ENCODE measurements at regions not wholly inside any gene's neighbourhood (a gene's known extent, or its start where the extent isn't known, plus 50 kb on each side); places are given as distances from the start of the nearest gene placed in this dataset.

DNA sequence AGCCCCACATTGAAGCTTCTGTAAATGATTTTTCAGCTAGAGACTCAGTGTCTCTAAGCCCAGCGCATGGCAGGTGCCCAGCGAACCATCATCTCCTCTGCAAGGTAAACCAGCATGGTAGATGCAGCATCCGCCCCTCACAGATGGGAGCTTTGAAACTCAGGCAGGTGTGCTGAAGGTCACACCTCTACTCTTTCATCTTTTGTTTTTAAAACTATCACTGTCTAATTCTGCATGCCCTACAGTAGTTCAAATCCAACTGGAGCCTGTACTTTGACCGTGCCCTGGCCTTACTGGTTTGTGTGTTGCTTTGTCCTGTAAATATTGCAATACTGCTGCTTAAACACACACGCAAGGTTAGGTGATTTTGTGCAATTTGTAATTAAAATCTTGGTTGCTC lies 831.1 kb downstream of the GALR1 start:
- peaks cover 4% of the 10 kb centered on the region for H3K27me3 Mint-ChIP-seq
- no peaks in the 10 kb centered on the region for H3K4me1 Mint-ChIP-seq
- no peak overlapping the region for H3K4me3 Mint-ChIP-seq
- no peaks in the 10 kb centered on the region for H3K9me3 Mint-ChIP-seq (ENCODE audit: low read depth)
- H3K36me3 Mint-ChIP-seq (ENCODE audit: low read depth): no peaks in the 10 kb centered on the region
- intact Hi-C loops (cut with DNase I, micrococcal nuclease): no loop called here
- DNase-seq: no peak
- no peak for ATAC-seq
- ChIA-PET CTCF (no interaction called here), POLR2A (no interaction called here)
- no peak overlapping the region for H3K27ac Mint-ChIP-seq

DNA sequence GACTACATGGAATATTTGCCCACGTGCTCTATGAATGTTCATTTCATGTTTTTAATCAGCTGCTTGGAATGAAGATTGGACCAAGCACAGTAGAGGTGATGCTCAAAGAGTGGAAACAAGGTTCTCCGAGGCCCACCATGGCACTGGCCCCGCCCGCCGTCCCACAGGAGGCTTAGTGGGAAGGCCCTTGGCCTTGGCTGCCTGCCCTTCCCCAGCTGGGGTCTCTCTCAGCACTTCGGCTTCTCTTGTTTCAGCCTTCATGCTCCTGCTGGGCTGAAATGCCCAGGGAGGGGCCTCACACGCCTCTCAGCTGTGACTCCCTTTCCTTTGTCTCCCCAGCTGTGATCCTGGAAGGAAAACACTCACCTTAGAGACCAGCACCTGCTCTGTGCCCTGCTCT lies 833.2 kb downstream of the GALR1 start:
- ATAC-seq: no peak

DNA sequence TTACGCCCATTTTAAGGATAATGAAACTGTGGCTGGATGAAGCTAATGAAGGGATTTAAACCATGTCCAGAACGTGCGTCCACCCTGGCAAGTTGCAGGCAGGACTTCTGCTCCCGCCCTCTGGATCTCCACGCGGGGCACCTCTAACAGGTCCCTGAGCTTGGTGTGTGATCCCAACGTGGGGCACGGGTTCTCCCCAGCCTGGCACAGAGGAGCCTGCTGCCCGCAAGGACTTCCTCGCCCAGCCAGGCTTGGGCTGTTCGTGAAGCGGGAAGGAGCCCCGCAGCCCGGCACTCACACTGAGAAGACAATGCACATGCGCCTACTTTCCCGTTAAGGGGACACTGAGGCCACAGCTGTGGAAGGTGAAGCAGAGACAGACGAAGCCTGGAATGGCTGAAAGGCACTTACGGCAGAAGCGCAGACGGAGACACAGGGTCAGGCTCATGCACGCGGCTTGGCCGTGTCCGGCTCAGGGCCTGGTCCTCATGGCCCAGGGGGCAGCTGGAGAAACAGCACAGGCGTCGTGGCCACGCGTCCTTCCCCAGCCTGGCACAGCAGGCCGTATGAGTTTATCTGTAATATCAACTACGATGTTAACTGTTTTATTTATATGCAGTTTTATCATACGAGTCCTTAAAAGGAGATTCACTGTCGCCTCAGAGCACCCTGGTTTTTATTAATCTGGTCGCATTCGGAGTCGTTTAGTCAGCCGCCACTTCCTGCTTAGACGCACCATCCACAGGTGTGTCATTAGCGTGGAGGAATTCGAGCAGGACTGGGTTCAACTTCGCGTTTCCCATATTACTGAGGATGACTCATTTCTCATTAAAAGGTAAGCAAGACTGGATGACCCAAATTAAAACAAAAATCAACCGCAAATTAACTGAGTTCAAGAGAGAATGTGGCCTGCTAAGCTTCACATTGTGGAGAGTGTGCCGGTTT lies 835.9 kb downstream of the GALR1 start:
- ATAC-seq (no peak), DNase-seq (no peak)
- Mint-ChIP-seq H3K27ac (no peak overlapping the region), H3K4me1 (no peaks in the 10 kb centered on the region), H3K9me3 (ENCODE audit: low read depth) (no peaks in the 10 kb centered on the region), H3K36me3 (ENCODE audit: low read depth) (no peaks in the 10 kb centered on the region), H3K4me3 (no peak overlapping the region), H3K27me3 (peaks cover 3% of the 10 kb centered on the region)
- ChIA-PET POLR2A (no interaction called here), CTCF (no interaction called here)
- intact Hi-C loops (cut with DNase I, micrococcal nuclease): no loop called here

More for the DNA sequence above, 833.2 kb downstream of the GALR1 start:
- H3K4me1 Mint-ChIP-seq: no peaks in the 10 kb centered on the region
- H3K27me3 Mint-ChIP-seq: peaks cover 5% of the 10 kb centered on the region
- ChIA-PET POLR2A (no interaction called here), CTCF (no interaction called here)
- DNase-seq: no peak
- intact Hi-C loops (cut with DNase I, micrococcal nuclease): no loop called here
- no peak overlapping the region for H3K27ac Mint-ChIP-seq
- H3K36me3 Mint-ChIP-seq (ENCODE audit: low read depth): no peaks in the 10 kb centered on the region
- no peaks in the 10 kb centered on the region for H3K9me3 Mint-ChIP-seq (ENCODE audit: low read depth)
- H3K4me3 Mint-ChIP-seq: no peak overlapping the region

DNA sequence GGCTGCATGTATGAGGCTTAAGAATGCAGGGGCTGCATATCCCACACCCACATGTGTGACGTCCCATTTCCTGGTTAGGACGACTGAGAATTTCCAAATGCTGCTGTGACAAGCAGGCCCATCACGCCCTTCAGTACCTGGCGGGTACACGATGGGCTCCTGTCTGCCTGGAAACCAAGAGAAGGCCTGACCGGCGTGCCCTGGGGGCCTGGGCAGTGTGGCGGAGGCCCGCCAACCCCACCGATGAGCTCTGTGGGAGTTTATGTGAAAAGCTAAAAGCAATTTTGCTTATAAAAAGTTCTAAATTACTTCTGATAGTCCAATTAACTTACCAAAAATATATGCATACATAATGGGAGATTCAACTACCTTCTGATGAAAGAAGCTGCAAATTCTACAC lies 837.3 kb downstream of the GALR1 start:
- intact Hi-C loops (cut with DNase I, micrococcal nuclease): no loop called here
- CTCF ChIA-PET: no interaction called here
- POLR2A ChIA-PET: no interaction called here
- Mint-ChIP-seq H3K27ac (no peak overlapping the region), H3K4me3 (no peak overlapping the region), H3K4me1 (no peaks in the 10 kb centered on the region), H3K27me3 (peaks cover 3% of the 10 kb centered on the region), H3K36me3 (ENCODE audit: low read depth) (no peaks in the 10 kb centered on the region), H3K9me3 (ENCODE audit: low read depth) (no peaks in the 10 kb centered on the region)
- DNase-seq: no peak
- ATAC-seq: no peak

DNA sequence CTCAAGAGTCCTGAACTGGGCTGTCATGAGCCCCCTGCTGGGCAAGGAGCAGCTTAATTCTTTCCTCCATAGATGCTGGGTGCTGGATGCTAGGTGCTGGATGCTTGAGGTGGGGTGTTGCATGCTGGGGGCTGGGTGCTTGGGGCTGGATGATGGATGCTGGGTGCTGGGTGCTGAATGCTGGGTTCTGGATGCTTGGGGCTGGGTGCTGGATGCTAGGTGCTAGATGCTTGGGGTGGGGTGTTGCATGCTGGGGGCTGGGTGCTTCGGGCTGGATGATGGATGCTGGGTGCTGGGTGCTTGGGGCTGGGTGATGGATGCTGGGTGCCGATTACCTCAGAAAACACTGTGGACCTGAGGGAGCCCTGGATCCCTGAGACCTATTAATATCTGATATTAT lies 837.7 kb downstream of the GALR1 start:
- no peak for DNase-seq
- Mint-ChIP-seq H3K9me3 (ENCODE audit: low read depth) (no peaks in the 10 kb centered on the region), H3K27me3 (peaks cover 3% of the 10 kb centered on the region), H3K4me1 (no peaks in the 10 kb centered on the region), H3K27ac (no peak overlapping the region), H3K36me3 (ENCODE audit: low read depth) (no peaks in the 10 kb centered on the region), H3K4me3 (no peak overlapping the region)
- intact Hi-C loops (cut with DNase I, micrococcal nuclease): no loop called here
- ATAC-seq: no peak
- CTCF ChIA-PET: no interaction called here
- POLR2A ChIA-PET: no interaction called here

DNA sequence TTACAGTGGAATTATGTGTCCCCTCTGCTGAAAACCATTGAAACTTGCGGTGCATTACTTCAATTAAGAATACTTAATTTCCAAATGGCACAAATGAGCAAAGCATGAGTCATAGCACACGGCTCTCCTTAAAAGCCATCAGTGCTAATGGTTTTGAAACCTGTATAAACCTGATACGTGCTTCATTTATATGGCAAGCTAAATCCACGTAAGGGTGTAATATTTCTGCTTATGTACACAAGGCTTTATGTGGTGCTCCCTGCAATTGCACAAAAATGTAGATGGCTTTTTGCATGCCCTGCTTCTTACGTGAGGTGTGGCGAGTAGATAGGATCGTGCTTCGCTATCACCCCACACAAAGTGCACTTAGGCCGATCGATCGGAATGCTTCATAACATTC lies 840.9 kb downstream of the GALR1 start:
- Mint-ChIP-seq H3K36me3 (ENCODE audit: low read depth) (no peaks in the 10 kb centered on the region), H3K9me3 (ENCODE audit: low read depth) (no peaks in the 10 kb centered on the region), H3K4me3 (no peak overlapping the region), H3K4me1 (no peaks in the 10 kb centered on the region), H3K27me3 (peaks cover 3% of the 10 kb centered on the region), H3K27ac (no peak overlapping the region)
- ChIA-PET POLR2A (no interaction called here), CTCF (no interaction called here)
- ATAC-seq (no peak), DNase-seq (no peak)
- intact Hi-C loops (cut with DNase I, micrococcal nuclease): no loop called here

DNA sequence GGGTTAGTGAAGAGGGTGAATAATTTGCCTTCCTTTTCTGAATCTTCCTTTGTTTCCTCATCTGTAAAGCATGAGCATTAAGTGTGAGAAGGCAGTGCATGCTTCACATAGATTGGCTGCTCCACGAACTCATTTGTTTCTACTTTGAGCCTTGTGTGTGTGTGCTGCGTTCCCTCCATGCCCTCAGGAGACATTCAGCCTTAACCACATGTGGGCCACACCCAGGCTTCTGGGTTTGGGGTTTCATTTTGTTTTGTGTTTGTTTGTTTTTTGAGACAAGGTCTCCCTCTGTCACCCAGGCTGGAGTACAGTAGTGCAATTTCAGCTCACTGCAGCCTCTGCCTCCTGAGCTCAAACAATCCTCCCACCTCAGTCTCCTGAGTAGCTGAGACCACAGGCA lies 843.3 kb downstream of the GALR1 start:
- no peaks in the 10 kb centered on the region for H3K4me1 Mint-ChIP-seq
- no peaks in the 10 kb centered on the region for H3K36me3 Mint-ChIP-seq (ENCODE audit: low read depth)
- no peak overlapping the region for H3K27ac Mint-ChIP-seq
- intact Hi-C loops (cut with DNase I, micrococcal nuclease): no loop called here
- no peak for ATAC-seq
- ChIA-PET POLR2A (no interaction called here), CTCF (no interaction called here)
- peaks cover 2% of the 10 kb centered on the region for H3K27me3 Mint-ChIP-seq
- H3K9me3 Mint-ChIP-seq (ENCODE audit: low read depth): no peaks in the 10 kb centered on the region
- H3K4me3 Mint-ChIP-seq: no peak overlapping the region
- no peak for DNase-seq

DNA sequence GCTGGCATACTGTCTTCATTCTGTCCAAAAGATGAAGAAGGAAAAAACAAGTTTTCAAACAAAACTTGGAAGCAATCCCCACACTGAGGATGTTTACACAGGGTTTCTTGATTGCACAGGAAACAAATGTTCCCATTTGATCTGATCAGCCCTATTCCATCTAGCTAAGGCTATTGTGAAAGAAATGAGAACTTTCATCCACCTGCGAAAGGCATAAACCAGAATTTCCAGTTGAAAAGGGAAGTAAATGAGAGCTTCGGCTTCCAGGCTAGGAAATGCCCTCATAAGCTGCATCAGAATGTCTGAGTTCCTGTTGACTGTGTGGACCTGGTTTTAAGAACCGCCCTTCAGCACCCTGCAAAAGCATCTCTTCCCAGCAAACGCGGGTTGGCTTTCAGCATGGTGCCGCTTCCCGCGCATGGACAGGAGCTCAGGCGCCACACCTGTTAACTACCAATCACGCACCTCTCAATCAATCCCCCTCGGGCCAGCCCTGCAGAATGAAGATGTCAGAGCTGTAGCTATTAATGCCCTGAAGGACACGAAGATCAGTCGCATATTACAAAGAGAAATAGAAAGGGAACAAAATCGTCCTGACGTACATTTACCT lies 850.4 kb downstream of the GALR1 start:
- DNase-seq (no peak), ATAC-seq (no peak)
- Mint-ChIP-seq H3K4me3 (no peak overlapping the region), H3K36me3 (ENCODE audit: low read depth) (no peaks in the 10 kb centered on the region), H3K9me3 (ENCODE audit: low read depth) (no peaks in the 10 kb centered on the region), H3K4me1 (no peaks in the 10 kb centered on the region), H3K27me3 (peaks cover 2% of the 10 kb centered on the region), H3K27ac (no peak overlapping the region)
- ChIA-PET POLR2A (no interaction called here), CTCF (no interaction called here)
- intact Hi-C loops (cut with DNase I, micrococcal nuclease): no loop called here

DNA sequence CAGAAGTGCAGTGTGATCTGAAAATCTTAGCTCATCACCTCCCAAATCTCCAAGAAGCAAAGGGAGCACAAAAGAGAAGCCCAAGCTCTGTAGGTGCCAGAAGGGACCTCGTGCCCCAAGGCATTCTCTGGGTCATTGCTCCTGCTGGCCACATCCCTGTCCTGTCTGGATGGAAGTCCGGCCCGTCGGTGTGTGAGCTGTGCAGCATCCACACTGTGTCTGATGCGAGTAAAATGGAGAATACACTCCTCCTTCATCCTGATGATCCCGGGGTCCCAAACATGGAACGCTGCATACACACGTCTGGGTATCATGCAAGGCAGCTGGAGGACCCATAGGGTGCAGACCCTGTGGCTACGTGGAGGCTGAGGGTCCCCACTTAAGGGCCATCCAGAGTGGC lies 851.4 kb downstream of the GALR1 start:
- no peak for ATAC-seq
- intact Hi-C loops (cut with DNase I, micrococcal nuclease): no loop called here
- DNase-seq: no peak
- no peaks in the 10 kb centered on the region for H3K4me1 Mint-ChIP-seq
- no peak overlapping the region for H3K4me3 Mint-ChIP-seq
- ChIA-PET POLR2A (no interaction called here), CTCF (interaction anchor here (0.7 kb wide), 1 partner anchor 730 kb away, joined by 3 read pairs; no protein-coding TSS in a partner anchor)
- no peaks in the 10 kb centered on the region for H3K27me3 Mint-ChIP-seq
- H3K27ac Mint-ChIP-seq: no peak overlapping the region
- H3K9me3 Mint-ChIP-seq (ENCODE audit: low read depth): no peaks in the 10 kb centered on the region
- no peaks in the 10 kb centered on the region for H3K36me3 Mint-ChIP-seq (ENCODE audit: low read depth)

DNA sequence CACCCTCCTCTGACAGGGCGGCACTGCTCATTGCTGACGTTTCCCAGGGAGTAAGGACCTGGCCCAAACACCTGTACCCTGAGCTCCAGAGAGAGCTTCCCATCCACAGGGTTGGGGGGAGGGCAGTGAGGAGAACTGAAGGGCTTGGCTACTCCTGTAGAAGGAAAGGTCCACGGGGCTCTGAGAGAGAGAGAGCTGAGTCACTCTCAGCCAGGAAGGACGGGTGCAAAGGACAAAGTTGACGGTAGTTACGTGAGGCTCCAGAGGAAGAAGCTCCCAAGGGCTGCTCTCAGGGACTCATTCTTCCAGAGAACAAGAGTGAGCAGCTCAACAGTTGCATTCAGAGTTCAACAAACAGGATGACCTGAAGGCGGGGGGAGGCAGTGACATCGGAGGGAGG lies 852.5 kb downstream of the GALR1 start:
- H3K27me3 Mint-ChIP-seq: no peaks in the 10 kb centered on the region
- H3K27ac Mint-ChIP-seq: no peak overlapping the region
- no peaks in the 10 kb centered on the region for H3K4me1 Mint-ChIP-seq
- DNase-seq (no peak), ATAC-seq (no peak)
- H3K36me3 Mint-ChIP-seq (ENCODE audit: low read depth): no peaks in the 10 kb centered on the region
- intact Hi-C loops (cut with DNase I, micrococcal nuclease): no loop called here
- CTCF ChIA-PET: no interaction called here
- no peaks in the 10 kb centered on the region for H3K9me3 Mint-ChIP-seq (ENCODE audit: low read depth)
- POLR2A ChIA-PET: no interaction called here
- no peak overlapping the region for H3K4me3 Mint-ChIP-seq

DNA sequence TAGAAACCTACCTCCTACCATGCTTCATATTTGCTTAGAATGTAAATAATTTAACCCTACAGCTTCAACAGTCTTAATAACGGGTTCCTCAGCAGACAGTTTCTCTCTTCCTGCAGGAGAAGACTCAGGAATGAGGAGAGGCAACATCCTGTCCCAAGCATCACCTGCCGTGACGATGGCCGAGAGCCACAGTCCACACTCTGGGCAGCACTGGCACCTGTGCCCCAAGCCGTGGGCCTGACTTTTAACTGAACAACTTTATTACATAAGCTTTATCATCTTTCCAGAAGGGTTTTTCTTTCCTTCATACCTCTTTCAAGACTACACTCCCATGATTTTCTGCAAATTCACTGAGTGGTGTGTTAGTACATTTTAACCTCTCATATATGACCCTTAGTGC lies 856.0 kb downstream of the GALR1 start:
- ChIA-PET CTCF (no interaction called here), POLR2A (no interaction called here)
- H3K4me1 Mint-ChIP-seq: no peaks in the 10 kb centered on the region
- DNase-seq (no peak), ATAC-seq (no peak)
- H3K4me3 Mint-ChIP-seq: no peak overlapping the region
- H3K36me3 Mint-ChIP-seq (ENCODE audit: low read depth): no peaks in the 10 kb centered on the region
- H3K27ac Mint-ChIP-seq: no peak overlapping the region
- no peaks in the 10 kb centered on the region for H3K27me3 Mint-ChIP-seq
- H3K9me3 Mint-ChIP-seq (ENCODE audit: low read depth): no peaks in the 10 kb centered on the region
- intact Hi-C loops (cut with DNase I, micrococcal nuclease): no loop called here

DNA sequence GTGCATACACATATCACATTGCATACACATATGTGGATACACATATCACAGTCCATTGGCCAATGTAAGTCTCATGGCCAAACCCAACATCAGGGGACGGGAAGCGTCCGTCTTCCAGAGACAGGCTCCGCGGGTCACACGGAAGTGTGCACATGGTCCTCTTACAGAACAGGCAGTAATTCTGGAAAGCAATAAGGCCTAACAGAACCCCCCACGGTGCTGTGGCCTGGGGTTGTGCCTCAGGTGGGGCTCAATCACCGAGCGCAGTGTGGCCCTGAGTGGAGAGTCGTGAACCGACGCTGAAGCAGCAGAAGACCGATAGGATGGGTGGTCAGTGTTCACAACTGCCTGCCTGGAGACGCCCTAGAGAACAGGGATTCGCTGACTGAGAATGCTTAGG lies 857.3 kb downstream of the GALR1 start:
- Mint-ChIP-seq H3K4me3 (no peak overlapping the region), H3K36me3 (ENCODE audit: low read depth) (no peaks in the 10 kb centered on the region), H3K27ac (no peak overlapping the region), H3K27me3 (no peaks in the 10 kb centered on the region), H3K9me3 (ENCODE audit: low read depth) (no peaks in the 10 kb centered on the region), H3K4me1 (no peaks in the 10 kb centered on the region)
- DNase-seq (no peak), ATAC-seq (no peak)
- ChIA-PET CTCF (no interaction called here), POLR2A (no interaction called here)
- intact Hi-C loops (cut with DNase I, micrococcal nuclease): no loop called here
